SU-DHL-6 (cell line): ENCODE measurements at regions not wholly inside any gene's neighbourhood (a gene's known extent, or its start where the extent isn't known, plus 50 kb on each side); places are given as distances from the start of the nearest gene placed in this dataset.

Experiments used
- H2AFZ ChIP-seq: fragments of 200-600 bp; sonication (generic); 2 replicates; pipeline ENCODE4 v1.6.1; 2014; ENCODE audit warnings: low read depth, mild to moderate bottlenecking, moderate library complexity, mixed read lengths, antibody characterized with exemption, low read length; ENCODE audit not compliant: severe bottlenecking
- H3F3A ChIP-seq: fragments of 200-600 bp; shearing (Covaris generic); 2 replicates; pipeline ENCODE4 v1.6.0; 2016; ENCODE audit warnings: antibody characterized with exemption, mild to moderate bottlenecking; ENCODE audit not compliant: insufficient read depth
- H3K27ac ChIP-seq: fragments of 200-600 bp; sonication (generic); 2 replicates; pipeline ENCODE4 v1.5.1; 2016; ENCODE audit warnings: low read depth, mild to moderate bottlenecking, low read length, moderate library complexity, mixed read lengths
- H3K27me3 ChIP-seq: fragments of 200-600 bp; sonication (generic), shearing (Covaris generic); 2 replicates; pipeline ENCODE4 v1.6.0; 2014; ENCODE audit warnings: mild to moderate bottlenecking, low read length
- H3K36me3 ChIP-seq: fragments of 200-600 bp; sonication (generic); 2 replicates; pipeline ENCODE4 v1.6.1; 2014; ENCODE audit warnings: mild to moderate bottlenecking, low read length, mixed read lengths
- H3K4me2 ChIP-seq: fragments of 300-600, 200-600 bp; shearing (Covaris generic), sonication (generic); 2 replicates; pipeline ENCODE4 v1.6.0; 2014; ENCODE audit warnings: low read length, low read depth, mild to moderate bottlenecking; ENCODE audit not compliant: poor library complexity, severe bottlenecking
- H3K4me3 ChIP-seq: fragments of 200-600 bp; sonication (generic); 2 replicates; pipeline ENCODE4 v1.5.1; 2014; ENCODE audit warnings: antibody characterized with exemption, low read length, mild to moderate bottlenecking, mixed read lengths; ENCODE audit not compliant: insufficient read depth, poor library complexity, severe bottlenecking
- H3K79me2 ChIP-seq: fragments of 200-600 bp; sonication (generic); 2 replicates; pipeline ENCODE4 v1.6.1; 2014; ENCODE audit warnings: mild to moderate bottlenecking, low read length, moderate library complexity; ENCODE audit not compliant: insufficient read depth
- H3K9ac ChIP-seq: fragments of 200-600 bp; sonication (generic); 2 replicates; pipeline ENCODE4 v1.7.0; 2014; ENCODE audit warnings: mild to moderate bottlenecking, low read length
- H3K9me2 ChIP-seq: fragments of 200-600 bp; sonication (generic); replicated peaks from 2 replicates; pipeline ENCODE4 v1.6.1; 2014; ENCODE audit warnings: low read length; ENCODE audit not compliant: insufficient read depth
- H3K9me3 ChIP-seq: fragments of 200-600 bp; sonication (generic); 2 replicates; pipeline ENCODE4 v1.6.1; 2014; ENCODE audit warnings: low read length, mixed read lengths; ENCODE audit not compliant: insufficient read depth
- H4K20me1 ChIP-seq: fragments of 200-600 bp; sonication (generic); 2 replicates; pipeline ENCODE4 v1.6.1; 2014; ENCODE audit warnings: low read depth, mild to moderate bottlenecking, antibody characterized with exemption, low read length, moderate library complexity, mixed read lengths
- EZH2phosphoT487 ChIP-seq: fragments of 200-600 bp; sonication (generic), shearing (Covaris generic); conservative IDR thresholded peaks from 2 replicates; pipeline ENCODE4 v1.6.1; 2018; ENCODE audit warnings: mild to moderate bottlenecking, antibody characterized with exemption, low read length, moderate library complexity, mixed read lengths
- TF ChIP-seq, protein P1 (sequence below): fragments of 200-600 bp; sonication (generic); IDR thresholded peaks from one replicate; pipeline ENCODE4 v1.5.1; 2017; ENCODE audit warnings: antibody characterized with exemption, mild to moderate bottlenecking, low read length, moderate library complexity; ENCODE audit not compliant: insufficient read depth, poor library complexity, severe bottlenecking

DNA sequence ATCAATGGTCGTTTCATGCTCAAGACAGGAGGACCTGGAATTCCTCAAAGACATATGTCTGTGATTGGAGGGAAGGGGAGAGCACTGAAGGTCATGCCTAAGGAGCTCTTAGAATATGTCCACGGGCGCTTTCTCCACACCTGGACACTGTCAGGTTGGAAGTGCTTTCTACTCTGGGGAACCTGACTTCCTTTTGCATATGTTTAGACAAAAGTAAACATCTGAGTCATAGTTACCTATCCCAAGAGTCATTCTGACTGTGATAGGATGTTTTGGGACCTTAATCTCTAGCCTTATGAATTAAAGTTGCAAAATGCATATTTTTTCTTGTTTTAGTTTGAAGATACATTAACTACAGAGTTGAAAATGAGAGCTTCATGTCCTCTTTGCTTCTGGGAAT, 251.7 kb downstream of the KLF6 start:
- no peaks in the 10 kb centered on the region for H3K9me2 ChIP-seq
- TF ChIP-seq, protein P1, sequence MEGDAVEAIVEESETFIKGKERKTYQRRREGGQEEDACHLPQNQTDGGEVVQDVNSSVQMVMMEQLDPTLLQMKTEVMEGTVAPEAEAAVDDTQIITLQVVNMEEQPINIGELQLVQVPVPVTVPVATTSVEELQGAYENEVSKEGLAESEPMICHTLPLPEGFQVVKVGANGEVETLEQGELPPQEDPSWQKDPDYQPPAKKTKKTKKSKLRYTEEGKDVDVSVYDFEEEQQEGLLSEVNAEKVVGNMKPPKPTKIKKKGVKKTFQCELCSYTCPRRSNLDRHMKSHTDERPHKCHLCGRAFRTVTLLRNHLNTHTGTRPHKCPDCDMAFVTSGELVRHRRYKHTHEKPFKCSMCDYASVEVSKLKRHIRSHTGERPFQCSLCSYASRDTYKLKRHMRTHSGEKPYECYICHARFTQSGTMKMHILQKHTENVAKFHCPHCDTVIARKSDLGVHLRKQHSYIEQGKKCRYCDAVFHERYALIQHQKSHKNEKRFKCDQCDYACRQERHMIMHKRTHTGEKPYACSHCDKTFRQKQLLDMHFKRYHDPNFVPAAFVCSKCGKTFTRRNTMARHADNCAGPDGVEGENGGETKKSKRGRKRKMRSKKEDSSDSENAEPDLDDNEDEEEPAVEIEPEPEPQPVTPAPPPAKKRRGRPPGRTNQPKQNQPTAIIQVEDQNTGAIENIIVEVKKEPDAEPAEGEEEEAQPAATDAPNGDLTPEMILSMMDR, result no peak
- no peak for TF ChIP-seq EZH2phosphoT487
- H3K9ac ChIP-seq, result no peak overlapping the region
- no peak overlapping the region for H3K27ac ChIP-seq
- H4K20me1 ChIP-seq, result no peaks in the 10 kb centered on the region
- no peak overlapping the region for H3K4me2 ChIP-seq
- H3K79me2 ChIP-seq, result no peaks in the 10 kb centered on the region
- no peaks in the 10 kb centered on the region for H3K9me3 ChIP-seq
- no peak overlapping the region for H3K4me3 ChIP-seq
- H3F3A ChIP-seq, result no peaks in the 10 kb centered on the region
- H2AFZ ChIP-seq, result no peak overlapping the region
- H3K36me3 ChIP-seq, result no peaks in the 10 kb centered on the region
- H3K27me3 ChIP-seq, result no peaks in the 10 kb centered on the region

DNA sequence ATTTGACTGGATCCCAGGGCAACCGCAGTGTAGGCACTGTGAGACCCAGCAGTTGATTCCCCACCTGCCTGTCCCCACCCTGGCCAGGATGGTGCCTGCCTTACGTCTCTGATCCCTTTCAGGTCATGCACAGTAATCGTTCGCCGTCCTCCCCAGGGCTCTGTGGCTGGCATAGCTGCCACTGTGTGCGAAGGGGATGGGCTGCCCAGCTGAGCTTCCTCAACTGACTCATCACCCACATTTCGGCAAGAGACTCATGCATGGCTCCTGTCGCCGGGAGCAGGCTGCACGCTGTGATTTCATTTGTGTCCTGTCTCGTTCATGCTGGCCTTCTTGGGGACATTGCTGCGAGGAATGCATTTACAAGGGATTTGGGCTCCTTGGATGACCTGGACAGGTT, 252.4 kb downstream of the KLF6 start:
- Histone ChIP-seq H3K4me3 (no peak overlapping the region), H2AFZ (no peak overlapping the region), H3F3A (no peaks in the 10 kb centered on the region), H3K4me2 (no peak overlapping the region), H3K36me3 (no peaks in the 10 kb centered on the region), H3K79me2 (no peaks in the 10 kb centered on the region), H3K9me3 (no peaks in the 10 kb centered on the region), H4K20me1 (no peaks in the 10 kb centered on the region), H3K9me2 (no peaks in the 10 kb centered on the region), H3K27me3 (no peaks in the 10 kb centered on the region), H3K9ac (no peak overlapping the region), H3K27ac (no peak overlapping the region)
- no peak for TF ChIP-seq EZH2phosphoT487
- TF ChIP-seq, protein P1, result no peak

DNA sequence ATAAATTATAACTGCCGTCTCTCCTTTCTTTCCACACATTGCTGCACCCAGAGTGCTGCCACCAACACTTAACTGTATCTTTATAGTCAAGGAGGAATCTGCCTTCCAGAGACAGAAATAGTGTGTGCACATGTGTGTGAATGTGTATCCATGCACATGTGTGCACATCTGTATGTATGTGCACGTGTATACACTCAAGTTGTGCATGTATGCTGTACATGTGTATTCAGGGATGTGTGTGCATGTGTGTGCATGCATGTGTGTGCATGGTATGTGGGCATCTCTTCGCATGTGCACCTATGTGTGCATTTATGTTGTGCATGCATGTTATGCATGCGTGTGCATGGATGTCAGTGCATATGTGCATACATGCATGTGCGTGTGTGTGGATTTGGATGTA, 253.3 kb downstream of the KLF6 start:
- Histone ChIP-seq H2AFZ (no peak overlapping the region), H3K9me3 (no peaks in the 10 kb centered on the region), H3K9me2 (no peaks in the 10 kb centered on the region), H3K27me3 (no peaks in the 10 kb centered on the region), H3K79me2 (no peaks in the 10 kb centered on the region), H3K27ac (no peak overlapping the region), H3K4me3 (no peak overlapping the region), H4K20me1 (no peaks in the 10 kb centered on the region), H3K9ac (no peak overlapping the region), H3K36me3 (no peaks in the 10 kb centered on the region), H3F3A (no peaks in the 10 kb centered on the region), H3K4me2 (no peak overlapping the region)
- no peak for TF ChIP-seq EZH2phosphoT487
- TF ChIP-seq, protein P1, result no peak
